GM19328 (cell line): ENCODE measurements at regions not wholly inside any gene's neighbourhood (a gene's known extent, or its start where the extent isn't known, plus 50 kb on each side); places are given as distances from the start of the nearest gene placed in this dataset.
"Not testable (repeated sequence)": the region's sequence is repeated elsewhere in the genome, so short reads cannot be mapped to it uniquely, and the experiment has no call there.

ENCODE experiments used
- ATAC-seq: cut with Tn5 transposase; IDR thresholded peaks from one replicate; pipeline ENCODE4 v1.9.1; 2021; ENCODE audit warnings: mild to moderate bottlenecking, moderate library complexity; ENCODE audit not compliant: unreplicated experiment

DNA sequence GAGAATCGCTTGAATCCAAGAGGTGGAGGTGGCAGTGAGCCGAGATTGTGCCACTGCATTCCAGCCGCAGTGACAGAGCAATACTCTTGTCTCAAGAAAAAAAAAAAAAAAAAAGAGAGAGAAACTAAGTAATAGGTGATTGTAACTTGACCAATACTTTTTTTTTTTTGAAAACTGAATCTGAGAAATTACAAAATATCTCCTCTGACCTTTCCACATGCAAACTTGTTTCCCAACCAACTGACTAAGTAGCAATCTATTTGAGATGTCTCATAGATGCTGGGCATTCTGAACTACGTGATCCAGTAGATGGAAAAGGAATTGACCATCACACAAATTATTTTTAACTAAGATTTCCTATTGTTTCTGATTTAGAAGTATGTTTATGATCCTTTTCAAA is 407.3 kb upstream of the CHORDC1 start:
- ATAC-seq: no peak

DNA sequence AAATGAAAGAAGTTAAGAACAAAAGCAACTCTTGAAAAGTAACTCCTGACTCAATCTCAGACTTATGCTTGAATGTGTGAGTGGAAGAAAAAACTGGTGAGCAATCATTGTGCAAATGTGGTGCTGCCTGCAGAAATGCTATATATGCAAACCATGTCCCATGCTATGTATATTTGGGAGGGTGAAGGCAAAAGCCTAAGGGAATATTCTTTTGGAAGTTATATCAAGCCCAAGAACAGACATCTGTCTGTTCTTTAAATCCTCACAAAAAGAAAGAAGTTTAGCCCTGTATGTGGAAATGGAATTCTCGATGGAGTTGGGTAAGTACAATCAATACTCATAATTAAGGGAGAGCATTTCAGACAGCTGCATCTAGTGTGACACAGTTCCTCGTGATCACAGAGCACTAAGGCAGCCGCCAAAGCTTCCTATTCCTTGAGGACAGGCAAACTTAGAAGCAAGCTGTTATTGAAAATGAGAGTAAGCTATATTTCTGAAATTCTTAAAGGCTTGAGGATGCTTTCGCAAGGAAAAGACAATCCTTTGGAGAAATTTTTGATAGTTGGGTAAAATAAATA is 406.5 kb upstream of the CHORDC1 start:
- ATAC-seq: no peak

DNA sequence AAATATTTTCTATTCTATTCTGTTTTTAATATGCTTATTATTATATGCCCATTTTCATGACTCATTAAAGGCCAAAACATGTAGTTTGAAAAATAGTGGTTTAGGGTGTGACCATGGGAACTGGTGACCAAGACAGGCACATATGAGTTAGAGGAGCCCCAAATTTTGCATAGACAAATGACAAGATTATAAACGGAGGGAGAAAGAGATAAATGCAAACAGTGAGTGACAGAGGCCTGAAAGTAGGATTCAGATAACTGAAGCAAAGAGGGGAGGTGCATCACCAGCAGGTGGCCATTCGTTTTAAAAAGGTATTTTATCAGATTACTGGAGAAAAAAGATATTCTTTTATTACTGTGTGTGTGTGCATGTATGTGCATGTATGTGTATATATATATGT is 391.5 kb upstream of the CHORDC1 start:
- ATAC-seq: no peak

DNA sequence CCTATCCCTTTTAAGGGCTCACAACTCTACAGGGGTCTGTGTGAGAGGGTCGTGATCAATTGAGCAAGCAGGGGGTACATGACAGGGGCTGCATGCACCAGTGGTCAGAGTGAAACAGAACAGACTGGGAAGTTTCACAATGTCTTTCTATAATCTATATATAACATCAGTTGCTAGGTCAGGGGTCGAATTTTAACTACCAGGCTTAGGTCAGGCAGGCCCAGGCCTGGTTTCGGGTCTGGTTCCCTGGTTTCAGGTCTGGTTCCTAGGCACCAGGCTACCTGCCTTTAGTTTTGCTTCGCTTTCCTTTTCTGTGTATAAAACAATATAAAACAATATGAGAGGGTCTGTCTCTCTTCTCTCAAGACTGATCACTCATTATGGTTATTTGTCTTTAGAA is 390.2 kb upstream of the CHORDC1 start:
- not testable (repeated sequence) for ATAC-seq

DNA sequence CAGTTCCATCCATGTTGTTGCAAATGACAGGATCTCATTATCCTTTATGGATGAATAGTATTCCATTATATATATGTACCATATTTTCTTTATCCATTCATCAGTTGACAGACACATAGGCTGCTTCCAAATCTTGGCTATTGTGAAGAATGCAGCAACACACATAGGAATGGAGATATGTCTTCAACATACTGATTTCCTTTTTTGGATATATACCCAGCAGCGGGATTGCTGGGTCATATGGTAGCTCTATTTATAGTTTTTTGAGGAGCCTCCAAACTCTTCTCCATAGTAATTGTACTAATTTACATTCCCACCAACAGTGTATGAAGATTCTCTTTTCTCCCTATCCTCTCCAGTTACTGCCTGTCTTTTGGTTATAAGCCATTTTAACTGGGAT is 383.9 kb upstream of the CHORDC1 start:
- ATAC-seq: no peak

DNA sequence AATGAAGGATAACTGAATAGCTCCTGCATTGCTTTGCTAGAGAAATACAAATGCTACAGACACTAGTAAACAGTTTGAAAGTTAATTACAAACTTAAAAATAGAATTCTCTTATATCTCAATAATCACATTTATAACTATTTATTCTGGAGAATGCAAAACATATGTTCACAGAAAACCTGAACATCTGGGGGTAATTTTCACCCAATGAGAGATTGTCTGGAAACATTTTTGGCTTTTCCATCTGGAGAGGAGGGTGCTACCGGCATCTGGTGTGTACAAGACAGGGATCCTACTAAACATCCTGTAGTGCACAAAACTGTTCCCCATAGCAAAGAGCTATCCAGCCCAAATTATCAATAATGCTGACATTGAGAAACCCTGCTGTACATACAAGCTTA is 378.4 kb upstream of the CHORDC1 start:
- ATAC-seq: no peak

DNA sequence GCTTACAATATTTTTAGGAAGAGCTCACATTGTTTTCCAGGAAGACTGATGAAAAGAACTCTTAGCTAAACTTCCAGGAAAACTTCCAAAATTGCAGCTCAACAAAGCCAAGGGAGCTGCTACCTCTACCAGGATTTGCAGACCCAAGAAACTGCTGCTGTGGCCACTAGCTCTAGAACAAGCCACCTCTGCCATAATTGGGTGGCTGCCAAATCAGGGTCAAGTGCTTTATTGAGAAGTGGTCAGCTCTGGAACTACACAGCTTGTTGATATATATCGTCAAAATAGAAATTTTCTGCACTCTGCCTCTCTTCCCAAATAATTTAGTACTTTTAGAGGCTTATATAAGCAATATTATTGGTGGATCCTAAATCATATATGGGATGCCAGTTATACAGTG is 371.8 kb upstream of the CHORDC1 start:
- no peak for ATAC-seq

DNA sequence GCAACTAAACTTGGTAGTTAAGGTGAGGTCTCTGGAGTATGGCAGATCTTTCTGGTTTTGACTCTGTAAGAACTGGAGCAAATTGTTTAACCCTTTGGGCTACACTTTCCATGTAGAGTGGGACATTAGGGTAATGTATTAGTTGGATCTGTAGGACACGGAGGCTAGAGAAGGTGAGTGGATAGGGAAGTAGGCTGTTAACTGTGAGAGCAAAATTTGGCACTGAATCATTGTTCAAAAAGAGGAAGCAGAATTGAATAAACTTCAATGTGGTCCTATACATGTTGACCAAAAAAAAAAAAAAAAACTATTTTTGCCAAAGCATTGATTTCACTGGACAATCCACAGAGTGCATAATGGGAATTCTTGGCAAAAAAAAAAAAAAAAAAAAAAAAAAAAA is 370.2 kb upstream of the CHORDC1 start:
- ATAC-seq: no peak

DNA sequence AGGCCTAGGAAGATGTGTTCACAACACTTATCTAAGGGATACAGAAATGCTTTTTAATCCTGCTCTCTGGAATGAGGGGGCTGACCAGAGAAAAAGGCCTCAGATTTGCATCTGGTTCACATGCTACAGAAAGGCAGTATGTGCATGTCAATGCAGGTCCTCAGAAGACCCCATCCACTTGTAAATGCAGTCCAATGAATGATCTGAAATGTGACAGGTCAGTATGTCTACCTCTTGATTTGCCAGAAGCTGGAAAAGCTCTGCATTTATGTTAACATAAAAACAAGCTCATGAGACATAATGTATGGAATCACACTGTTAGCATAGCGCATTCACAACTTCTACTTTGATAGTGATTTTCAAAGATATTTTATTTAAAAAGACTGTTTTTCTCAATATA is 367.4 kb upstream of the CHORDC1 start:
- no peak for ATAC-seq

DNA sequence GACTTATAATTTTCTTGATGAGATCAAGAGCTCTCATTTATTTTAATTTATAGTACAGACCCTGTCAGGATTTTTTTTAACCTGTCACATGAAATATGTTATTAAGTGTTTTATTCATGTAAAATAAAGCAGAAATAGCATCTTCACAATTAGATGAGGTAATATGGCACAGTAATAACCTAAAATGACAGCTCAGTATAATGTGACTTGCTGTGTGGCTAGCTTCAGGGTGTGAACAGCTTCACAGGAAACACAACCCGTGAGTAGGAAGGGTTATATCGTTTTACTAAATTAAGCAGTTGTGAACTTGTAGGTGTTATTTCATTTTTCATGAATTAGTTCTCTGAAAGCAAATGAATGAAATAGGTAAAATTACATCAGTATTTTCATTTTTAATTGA is 366.9 kb upstream of the CHORDC1 start:
- ATAC-seq: no peak

DNA sequence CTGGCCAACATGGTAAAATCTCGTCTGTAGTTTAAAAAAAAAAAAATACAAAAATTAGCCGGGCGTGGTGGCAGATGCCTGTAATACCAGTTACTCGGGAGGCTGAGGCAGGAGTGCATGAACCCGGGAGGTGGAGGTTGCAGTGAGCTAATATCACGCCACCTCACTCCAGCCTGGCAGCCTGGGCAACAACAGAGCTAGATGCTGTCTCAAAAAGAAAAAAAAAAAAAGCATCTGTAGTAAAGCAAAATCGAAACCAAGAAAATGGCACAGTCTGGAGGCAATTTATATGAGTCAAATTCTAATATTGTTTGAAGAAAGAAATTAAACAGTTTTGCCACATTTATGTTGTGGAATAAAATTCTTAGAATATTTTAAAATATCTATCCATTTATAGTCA is 365.0 kb upstream of the CHORDC1 start:
- ATAC-seq: no peak

DNA sequence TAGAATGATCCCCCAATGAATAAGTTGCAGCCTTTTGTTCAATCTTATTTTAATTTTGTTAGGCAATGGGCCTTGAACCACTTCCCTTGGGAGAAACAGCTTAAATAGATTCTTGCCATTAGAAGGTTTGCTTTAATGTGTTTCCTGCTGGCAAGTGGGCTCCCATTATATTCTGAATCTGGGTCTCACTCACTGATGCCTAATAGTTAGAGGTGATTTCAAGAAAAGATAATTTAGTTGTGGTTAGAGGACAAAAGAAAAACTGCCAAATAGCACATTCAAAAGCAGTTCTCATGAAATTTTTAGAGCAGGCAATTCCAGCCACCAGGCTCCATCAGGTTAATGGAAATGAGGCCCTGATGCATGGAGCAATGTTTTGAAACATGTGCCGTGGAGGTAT is 362.6 kb upstream of the CHORDC1 start:
- ATAC-seq: no peak

DNA sequence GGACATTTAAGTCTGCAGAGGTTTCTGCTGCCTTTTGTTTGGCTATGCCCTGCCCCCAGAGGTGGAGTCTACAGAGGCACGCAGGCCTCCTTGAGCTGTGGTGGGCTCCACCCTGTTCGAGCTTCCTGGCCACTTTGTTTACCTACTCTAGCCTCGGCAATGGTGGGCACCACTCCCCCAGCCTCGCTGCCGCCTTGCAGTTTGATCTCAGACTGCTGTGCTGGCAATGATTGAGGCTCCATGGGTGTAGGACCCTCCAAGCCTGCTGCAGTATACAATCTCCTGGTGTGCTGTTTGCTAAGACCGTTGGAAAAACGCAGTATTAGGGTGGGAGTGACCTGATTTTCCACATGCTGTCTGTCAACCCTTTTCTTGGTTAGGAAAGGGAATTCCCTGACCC is 360.1 kb upstream of the CHORDC1 start:
- not testable (repeated sequence) for ATAC-seq

DNA sequence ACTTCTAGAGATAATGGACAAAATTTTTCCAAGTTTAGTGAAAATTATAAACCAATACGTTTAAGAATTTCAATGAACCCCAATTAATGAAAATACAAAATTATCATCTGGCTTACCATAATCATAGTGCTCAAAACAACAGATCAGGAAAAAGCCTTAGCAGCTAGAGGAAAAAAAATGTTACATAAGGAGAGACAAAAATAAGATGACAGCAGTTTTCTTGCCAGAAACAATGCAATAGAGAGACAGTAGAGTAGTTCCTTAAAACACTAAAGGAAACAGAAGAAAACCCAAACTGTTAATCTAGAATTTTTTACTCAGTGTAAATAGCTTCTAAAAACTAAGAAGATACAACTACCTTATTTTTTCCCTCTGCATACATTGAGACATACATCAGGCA is 341.7 kb upstream of the CHORDC1 start:
- no peak for ATAC-seq

DNA sequence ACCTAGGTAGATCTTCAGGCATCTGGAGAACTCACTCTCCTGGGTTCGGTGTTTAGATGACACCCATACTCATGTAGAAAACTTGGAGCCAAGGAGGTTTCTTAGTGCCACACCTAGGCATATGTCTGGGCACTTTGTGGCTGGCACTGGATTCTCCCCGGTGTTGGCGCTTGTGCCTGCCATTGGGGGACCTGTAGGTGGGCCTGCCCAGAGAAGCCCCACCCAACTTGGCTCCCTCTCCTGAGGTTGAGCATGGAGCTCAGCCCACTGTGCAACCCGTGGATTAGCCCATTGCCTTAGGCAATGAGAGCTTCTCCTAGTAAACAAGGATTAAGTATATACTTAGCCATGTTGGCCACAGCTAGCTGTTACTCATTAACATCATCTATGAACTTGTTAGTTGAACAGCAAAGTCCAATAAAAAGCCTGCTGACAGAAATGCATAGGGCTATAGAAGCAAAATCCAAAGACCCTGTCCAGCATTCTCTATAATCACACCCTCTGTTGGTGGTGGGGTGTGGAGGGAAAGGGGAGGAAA is 335.5 kb upstream of the CHORDC1 start:
- ATAC-seq: no peak

DNA sequence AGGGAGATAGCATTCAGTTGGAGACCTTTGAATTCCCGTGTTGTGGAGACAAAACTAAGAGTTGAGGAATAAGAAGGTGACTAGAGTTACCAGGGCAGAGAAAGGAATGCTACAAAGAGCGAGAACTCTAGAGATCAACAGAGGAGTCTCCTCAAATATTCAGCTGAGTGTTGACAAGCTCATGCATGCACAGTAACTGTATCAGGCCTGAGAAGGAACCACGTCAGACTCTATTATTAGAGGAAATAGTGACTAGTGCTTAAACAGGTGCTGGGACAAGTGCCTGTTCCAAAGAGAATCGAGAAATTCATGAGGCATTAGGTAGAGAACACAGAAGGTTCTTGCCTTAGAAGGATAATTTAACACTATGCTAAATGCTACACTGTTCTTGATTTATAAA is 333.8 kb upstream of the CHORDC1 start:
- no peak for ATAC-seq

DNA sequence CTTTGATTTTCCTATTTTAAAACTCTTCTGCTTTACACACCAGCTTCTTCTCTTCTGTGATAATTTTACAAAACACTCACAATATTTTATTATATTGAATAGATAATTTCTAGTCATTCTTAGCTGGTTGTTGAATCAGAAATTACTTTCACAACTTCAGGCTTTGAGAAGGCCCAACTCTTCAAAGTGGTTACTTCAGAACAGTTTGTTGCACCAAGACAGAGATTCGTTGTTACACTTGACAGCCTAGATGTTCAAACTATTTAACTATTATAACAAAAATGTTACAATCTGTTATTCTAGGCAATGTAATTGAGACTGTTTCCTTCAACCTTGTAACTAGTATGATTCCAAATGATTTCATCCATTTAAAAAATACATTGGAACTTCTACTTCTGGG is 333.2 kb upstream of the CHORDC1 start:
- ATAC-seq: no peak

DNA sequence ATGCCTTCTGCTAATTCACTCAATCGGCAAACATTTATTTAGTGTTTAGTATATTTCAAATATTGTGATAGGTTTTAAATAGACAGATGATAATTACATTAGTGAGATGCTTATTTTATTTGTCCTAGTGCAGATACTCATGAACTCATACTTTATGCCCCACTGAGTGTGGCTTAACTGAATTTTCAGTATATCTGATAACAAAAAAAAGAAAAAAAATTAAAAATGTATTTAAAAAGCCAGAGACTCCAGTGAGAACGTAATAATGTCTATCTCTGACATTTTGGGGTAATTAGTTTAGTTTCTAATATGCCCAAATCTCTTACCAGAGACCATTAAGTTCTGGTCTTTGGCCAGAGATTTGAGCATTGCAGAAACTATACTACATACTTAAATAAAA is 332.6 kb upstream of the CHORDC1 start:
- ATAC-seq: no peak

DNA sequence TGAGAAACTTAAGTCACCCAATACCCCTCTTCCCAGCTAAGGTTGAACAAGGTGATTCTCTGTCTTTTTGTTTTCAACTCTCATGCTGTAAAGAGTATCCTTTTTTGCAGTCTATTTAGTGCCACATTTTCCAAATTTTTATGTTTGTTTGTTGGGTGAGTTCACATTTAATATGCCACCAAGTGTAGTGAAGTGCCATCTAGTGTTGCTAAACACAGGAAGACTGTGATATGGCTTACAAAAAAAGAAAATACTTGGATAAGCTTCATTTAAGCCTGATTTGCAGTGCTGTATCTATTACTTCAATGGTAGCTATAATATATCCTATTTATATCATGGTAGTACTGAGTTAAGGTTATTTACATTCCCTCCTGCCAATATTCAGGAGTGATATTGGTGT is 319.2 kb upstream of the CHORDC1 start:
- ATAC-seq: no peak

DNA sequence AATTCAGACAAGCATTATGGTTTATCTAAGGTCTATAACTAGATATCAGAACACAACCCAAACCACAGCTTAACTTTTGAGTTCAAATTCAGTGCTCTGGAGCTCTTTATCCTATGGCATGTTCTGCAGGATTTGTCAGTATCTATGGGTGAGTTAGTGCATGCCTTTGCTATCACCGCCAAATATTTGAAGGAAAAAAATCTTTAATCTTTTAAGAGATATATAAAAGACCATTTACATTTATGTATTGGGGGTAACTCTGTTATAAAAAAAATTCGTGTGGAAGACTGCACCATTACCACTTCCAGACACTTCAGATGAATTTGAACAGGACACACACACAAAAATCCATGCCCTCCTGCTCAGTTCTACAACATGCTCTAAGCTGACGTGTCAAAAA is 313.5 kb upstream of the CHORDC1 start:
- no peak for ATAC-seq

DNA sequence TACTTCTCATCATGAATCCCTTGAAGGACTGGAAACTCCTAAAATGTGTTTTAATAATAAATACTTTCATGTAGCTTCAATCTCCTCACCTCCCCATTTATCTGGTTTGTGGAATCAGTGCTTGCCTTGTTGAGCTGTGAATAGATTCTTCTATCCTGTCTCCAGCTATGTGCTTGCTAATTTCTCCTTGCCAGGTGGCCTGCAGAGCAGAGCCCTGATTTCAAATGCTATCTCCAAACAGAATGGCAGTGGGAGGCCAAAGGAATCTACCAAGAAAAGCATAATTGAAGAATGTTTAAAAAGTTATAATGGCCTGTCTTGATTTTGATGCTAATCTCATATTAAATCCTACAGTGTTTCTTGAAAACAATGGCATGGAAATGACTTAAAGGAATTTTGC is 309.3 kb upstream of the CHORDC1 start:
- ATAC-seq: no peak

DNA sequence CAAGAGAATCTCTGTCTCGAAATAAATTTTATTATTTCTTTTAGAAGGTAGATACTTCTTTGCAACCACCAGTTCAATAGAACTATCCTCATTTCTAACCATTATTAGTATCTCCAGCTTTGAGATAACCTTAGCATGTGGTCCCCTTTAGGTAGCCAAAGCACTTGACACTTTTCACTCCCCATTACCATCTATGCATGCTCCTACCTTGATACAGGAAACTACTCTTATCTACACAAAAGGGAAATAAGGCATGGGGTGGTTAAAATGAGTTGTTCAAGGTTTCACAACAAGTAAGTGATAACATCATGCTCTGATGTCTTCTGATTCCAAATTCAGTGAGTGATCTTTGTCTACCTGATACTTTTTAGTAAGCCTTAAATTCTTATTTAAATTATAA is 308.2 kb upstream of the CHORDC1 start:
- ATAC-seq: no peak

DNA sequence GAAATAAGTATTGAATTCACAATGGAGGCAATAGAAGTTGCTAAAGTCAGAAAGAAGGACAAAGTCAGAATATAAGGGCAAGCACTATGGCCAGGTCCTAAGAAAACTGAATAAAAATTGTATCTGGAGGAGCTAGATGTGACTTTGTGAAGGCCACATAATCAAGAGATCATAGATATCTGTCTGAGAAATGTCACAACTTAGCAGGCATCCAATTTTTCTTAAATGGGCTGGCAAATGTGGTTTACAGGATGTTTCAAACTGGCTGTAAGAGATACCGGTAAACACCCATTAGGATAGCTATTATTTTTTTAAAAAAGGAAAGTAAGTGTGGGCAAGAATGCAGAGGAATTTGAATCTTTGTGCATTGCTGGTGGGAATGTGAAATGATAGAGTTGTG is 303.1 kb upstream of the CHORDC1 start:
- no peak for ATAC-seq
